HG03025 (cell line): ENCODE measurements at regions not wholly inside any gene's neighbourhood (a gene's known extent, or its start where the extent isn't known, plus 50 kb on each side); places are given as distances from the start of the nearest gene placed in this dataset.

Experiments used
- ATAC-seq: cut with Tn5 transposase; IDR thresholded peaks from one replicate; pipeline ENCODE4 v1.9.1; 2021; ENCODE audit warnings: mild to moderate bottlenecking, moderate library complexity; ENCODE audit not compliant: unreplicated experiment, low FRiP score

DNA sequence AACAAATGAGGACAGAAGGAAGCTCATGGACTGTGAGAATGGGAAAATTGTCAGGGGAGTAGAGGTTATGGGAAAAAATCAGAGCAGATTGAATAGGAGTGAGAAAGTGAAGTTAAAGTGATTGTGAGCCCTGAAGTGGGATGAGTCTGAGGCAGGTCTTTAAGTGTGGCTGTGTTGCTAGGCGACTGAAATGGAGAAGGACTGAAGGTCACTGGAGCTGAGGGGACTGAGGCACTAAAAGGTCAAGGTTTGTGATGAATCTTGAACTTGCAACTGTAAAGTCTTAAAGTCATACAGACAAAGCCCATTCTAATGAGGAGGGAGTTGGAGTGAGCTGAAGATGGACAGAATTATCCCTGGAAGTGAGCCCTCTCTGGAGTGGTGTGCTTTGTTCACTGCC is 518.9 kb downstream of the TUSC7 start:
- no peak for ATAC-seq

DNA sequence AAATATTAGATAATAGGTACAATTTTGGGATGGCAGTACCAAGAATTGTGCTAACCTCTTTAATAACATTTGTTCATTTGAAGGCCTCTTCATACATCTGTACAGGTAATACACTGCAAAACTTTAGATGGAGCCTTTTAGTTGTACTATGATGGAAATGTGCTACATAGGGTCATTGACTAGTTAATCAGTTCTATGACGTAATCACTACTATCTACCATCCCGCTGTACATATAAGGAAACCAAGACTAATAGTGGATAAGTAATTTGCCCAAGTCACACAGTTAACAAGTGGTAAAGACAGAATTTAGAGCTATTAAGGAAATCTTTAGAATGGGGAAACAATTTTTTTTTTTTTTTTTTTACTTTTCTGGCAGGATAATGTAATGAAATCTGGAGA is 521.3 kb downstream of the TUSC7 start:
- no peak for ATAC-seq

DNA sequence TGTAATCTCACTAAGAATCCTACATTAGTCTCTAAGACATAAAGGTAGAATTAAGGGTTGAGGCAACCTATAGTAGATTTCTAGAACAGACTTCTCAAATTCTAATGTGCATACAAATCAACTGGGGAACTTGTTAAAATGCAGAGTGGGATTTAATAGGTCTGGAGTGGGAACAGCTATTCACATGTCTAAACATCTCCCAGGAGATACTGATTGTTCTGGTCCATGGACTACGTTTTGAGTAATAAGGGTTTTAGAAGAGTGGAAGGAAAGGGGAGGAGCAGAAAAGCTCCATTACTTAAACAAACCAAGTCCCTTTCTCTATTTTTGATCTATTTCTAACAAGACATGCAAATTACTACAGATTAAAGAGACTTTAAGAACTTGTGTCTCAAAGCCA is 524.8 kb downstream of the TUSC7 start:
- ATAC-seq: no peak

DNA sequence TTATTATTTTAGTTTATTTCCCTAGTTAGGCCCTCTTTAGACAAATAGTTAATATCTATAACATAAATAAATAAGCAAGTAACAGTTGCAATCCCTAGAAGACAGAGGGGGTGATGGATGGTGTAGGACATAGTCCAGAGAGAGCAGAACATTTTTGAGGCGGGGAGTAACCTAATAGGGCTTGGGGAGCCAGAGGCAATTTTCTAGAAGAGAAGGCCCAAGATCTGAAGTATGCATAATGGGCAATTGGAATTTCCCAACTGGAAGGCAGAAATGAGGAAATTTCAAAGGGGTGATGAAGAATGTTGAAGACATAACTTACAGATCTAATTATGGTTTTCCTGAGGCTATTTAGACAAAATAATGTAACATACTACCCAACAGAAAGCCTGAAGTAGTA is 525.7 kb downstream of the TUSC7 start:
- no peak for ATAC-seq

DNA sequence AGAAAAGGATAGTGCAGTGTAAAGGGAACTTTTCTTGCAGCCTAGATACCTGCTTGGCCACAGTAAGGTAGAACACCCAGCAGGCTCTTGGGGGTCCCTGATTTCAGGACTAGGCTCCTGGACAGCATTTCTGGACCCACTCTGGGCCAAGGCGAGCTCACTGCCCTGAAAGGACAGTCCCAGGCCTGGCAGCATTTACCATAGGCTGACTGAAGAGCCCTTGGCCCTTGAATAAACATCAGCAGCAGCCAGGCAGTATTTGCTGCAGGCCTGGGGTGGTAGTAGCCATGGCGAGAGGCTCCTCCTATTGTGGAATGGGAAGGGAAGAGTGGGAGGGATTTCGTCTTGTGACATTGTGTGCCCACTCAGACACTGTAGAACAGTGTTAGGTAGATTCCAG is 529.2 kb downstream of the TUSC7 start:
- no peak for ATAC-seq

DNA sequence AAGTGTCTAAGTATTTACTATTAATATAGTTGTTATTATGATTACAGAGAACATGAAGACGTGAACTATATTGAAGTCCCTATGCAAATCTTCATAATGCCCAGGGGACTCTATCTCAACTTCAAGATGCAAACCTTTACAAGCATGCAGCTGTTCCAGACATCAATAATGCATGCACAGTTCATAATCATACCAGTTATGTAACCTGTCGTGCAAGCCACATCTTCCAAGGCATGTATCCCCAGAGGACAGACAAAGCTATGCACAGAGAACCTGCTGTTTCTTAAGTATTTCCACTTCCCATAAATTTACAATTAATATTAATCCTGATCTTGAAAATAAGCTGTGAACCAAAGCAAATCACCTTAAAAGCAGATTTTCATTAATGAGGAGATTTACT is 534.1 kb downstream of the TUSC7 start:
- no peak for ATAC-seq

DNA sequence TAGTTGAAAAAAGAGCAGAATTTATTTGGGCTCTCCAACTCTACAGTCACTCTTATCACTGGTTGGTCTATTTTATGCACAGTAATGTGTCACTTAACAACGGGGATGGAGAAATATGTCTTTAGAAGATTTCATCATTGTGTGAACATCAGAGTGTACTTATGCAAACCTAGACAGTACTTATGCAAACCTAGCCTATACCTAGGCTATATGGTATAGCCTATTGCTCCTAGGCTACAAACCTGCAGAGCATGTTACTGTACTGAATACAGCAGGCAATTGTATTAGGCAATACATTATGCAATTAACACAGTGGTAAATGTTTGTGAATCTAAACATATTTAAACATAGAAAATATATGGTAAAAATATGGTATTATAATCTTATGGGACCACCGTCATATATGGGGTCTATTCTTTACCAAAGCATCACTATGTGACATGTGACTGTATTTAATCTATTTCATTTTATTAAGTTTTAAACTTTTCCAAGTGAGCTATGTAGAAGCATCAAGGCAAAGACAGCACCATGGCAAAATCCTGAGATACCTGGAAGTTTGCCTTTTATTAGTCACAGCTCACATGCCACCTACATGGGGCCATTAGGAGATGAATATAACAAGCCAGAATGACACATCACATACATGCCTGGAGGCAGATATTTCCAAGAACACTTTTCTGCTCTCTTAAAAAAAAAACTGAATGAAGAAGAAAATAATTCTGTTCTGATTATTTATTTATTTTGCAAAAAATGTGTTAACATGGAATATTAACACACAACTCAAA is 537.4 kb downstream of the TUSC7 start:
- no peak for ATAC-seq

DNA sequence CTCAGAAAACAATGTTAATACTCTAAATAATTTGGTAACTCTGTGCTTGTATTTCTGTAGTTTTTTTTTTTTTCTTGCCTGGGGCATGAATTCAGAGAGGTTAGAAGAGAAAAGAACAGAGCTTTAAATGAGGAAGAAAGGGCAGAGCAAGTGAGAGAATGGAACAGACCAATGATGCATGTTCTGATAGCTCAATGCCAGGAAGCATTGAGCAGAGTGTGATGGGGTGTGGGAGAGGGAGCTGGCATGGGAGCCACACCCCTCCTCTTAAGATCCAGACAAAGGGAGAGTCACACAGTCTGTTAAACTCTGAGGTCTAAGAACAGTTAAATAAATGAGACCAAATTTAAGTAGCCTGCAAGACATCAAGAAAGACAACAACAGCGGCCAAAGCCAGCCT is 538.6 kb downstream of the TUSC7 start:
- ATAC-seq: no peak

DNA sequence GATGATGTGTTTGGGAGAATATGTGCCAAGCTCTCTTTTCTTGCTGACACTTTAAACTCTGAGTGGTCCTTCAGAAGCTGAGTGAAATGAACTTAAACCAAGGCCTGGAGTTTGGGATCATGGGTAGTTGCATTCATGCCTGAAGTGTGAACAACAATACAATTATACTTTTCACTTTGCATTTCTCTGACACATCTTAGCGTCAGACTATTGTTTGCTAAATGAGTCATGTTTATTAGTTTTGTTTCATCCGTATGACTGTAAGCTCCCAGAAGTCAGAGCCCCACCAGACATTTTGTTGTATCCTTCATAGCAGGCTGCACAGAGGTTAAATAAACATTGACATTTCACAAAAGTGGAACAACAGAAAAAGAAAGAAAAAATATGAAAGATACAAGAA is 542.6 kb downstream of the TUSC7 start:
- no peak for ATAC-seq

DNA sequence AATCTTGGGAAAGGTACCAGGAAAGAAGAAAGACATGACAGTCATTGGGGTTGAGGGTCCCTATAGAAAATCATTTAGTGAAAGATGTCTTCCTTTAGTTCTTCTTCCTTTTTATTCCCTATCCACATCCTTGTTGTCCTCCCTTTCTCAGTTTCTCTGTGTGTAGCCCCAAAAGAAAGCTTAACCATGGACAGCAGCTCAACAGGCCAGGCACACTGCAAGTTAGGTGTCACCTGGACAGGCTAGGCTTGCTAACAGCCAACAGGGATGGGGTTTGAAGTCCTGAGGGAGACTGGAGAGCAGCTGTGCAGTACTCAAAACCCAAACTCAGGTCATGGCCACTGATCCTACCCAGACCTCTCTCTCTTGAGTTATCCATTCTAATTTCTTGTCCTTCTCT is 543.1 kb downstream of the TUSC7 start:
- ATAC-seq: no peak

DNA sequence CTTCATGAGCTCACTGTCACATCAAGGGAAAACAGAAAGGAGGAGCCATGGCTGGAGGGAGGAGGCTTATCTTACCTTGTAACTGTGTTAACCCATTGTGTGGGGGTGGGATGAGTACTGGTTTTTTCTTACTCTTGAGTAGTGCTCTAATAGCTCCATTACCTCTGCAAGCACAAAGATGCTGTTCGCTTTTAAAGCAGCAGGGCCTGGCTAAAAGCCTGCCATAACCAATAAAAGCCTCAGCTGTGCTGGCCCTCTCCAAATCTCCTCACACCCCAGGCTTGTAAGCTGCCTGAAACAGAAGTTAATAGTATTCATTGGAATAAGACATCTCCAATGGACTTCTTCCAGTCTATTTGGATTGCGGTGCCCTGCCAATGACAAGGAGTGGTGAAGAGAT is 544.1 kb downstream of the TUSC7 start:
- no peak for ATAC-seq

DNA sequence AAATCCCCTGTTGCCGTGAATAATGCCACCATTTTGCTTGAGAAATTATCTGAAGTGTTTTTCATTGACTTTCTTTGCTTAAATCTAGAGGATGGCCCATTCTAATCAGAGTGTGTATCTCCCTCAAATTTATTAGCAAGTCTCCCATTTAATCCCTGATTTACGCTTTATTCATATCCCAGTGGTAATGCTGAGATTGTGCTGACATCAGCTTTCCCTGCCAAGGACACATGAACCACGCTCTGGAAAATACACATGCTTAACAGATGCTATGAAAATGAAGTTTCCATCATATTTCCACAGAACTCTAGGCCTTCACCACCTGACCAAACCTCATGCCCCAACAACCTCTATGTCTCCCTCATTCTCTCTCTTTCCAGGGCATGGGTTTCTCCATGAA is 545.4 kb downstream of the TUSC7 start:
- no peak for ATAC-seq

DNA sequence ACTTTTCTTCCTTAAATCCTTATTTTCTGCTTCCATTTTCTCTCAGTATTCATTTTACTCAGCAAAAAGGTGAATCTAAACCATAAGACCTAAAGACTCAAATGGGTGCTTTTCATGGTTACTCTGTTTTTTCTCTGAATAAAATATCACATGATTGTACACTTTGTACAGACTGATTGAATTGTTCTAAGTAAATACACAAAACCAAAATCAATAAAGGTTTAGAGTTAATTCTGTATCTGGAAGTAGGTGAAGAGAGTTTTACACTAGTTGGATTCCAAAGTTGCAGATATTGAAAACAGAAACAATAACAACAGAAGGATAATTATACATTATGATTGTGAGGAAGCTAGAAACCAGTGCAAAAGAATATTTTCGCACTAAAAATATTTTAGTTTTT is 546.2 kb downstream of the TUSC7 start:
- no peak for ATAC-seq

DNA sequence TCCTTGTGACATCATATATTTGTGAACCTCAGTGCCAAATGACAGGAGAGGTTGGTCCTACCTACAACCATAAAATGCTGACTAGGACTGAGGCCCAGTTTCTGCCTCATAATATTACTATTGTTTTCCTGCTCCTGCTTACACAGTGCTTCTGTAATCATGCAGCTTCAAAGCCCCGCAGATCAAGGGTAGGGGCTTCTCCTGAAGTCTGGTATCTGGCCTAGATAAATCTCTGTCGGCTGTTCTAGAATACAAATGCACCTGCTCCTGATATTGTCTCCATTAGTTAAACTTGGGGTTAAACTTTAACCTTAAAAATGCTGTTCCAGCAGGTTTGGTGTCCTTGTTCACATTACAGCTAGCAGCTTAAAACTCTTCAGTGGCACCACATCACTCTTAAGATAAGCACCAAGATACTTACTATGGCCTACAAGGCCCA is 552.4 kb downstream of the TUSC7 start:
- ATAC-seq: no peak

DNA sequence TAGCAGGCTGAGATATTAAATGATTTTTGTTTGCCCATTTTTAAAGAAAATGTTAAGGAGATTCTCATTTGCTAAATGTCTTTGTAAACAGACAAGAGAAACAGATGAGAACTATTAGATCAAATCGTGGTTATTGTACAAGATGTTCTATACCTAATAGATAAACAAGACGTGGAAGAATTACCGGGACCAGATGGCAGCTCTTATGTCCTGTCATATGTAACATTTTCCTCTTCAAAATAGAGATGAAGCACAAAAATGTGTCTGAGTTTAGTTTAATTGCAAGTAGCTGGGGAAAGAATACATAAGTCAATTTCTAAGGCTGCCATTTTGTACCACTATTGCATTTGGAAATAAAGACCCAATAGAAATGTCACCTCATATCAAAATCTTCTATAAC is 553.7 kb downstream of the TUSC7 start:
- no peak for ATAC-seq

DNA sequence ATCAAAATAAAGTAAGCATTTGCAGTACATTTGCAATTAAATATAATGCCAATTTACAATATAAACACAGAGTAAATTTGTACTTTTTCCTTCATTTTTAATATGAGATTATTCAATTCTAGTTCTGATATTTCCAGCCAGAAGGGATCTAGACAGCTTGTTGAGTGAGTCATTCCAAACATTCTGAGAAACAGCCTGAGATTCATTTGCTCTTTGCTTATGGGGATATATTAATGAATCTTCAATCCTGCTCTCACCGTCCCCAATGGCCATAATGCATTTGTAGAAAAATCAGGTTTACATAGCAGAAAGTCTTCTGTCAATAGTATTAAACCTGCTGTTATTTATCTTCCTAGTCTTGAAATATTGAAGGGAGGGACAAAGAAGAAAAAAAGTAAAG is 554.2 kb downstream of the TUSC7 start:
- ATAC-seq: no peak

DNA sequence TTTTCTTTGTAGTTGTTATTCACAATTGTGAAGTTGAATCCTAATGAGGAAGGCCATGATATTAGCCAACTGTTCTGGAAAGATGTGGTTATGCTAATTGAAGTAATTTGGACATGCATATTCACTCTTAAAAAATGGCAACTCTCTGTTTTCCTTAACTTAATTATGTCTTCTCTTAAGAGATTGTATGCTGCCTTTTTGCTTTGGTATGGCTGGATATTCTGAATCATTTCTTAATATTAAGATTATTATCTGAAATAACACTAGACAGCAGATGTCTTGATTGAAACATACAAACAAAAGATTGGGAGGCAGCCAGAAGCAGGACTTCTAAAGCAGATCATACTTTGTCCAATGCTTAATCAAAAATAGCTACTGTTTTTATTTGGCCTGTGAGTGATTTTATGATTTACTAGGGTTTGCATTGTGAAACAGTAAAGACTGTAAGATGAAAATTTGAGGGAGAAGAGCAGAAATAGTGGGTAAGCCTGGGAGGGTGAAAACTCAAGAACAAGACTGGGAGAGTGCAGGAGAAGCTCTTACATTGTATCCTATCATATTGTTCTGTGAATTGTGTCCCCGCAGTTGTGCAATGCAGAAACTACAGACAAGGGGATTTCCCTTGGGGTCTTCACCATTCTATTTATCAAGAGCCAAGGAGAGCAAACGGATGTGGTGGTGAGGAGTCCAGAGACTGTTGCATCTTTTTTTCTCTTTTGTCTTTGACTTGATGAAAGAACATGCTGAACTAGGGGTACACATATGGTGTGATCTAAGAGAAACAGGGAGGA is 554.8 kb downstream of the TUSC7 start:
- ATAC-seq: no peak

DNA sequence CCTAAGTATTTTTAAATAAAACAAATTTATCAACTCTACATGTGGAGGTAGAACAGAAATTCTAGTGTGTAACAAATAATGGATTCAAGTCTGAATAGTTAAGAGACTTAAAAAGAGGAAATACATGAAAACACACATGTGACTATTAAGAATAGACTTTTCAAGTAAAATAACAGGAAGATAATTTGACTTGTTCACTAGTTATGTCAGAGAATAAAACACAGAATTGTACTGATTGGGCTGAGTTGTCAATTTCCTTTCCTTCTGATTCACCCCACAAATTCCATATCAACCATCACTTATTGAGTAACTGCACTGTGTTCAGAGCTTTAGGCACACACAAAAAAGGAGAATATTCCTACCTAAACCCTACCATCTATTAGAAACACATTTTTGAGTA is 557.2 kb downstream of the TUSC7 start:
- ATAC-seq: no peak

DNA sequence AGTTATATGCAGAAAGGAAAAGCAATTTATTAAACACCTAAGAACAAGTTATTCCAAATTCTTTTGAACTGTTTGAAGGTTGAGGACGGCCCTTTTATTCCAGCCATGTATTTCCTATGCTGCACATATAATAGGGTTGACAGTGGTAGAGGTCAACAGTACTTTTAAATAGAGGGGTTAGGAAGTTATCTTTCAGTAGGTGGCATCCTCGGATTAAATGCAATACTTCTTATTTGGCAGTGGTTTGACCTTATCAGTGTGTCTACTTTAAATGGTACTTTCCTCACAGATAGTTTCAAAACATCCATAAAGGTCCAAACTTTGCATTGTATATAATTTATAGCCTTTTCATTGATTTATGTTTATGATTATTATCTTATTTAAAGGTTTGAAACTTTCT is 558.7 kb downstream of the TUSC7 start:
- ATAC-seq: no peak

DNA sequence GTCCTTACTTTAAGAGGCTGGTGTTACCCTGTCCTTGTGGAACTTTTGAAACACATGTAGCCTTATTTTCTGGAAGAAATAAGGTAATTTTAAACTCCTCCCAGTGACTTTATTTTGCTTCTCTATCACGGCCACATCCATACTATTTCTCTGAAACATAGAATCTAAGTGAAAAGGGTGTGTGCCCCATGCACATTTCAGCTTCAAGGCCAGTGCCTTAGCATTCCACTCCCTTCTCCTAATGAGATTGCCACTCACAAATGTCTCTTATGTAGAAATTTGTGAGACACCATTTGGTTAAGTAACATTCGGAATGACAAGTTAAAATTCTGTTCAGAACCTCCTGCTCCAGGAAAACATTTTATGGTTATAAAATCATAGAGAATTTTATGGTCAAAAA is 562.7 kb downstream of the TUSC7 start:
- no peak for ATAC-seq

DNA sequence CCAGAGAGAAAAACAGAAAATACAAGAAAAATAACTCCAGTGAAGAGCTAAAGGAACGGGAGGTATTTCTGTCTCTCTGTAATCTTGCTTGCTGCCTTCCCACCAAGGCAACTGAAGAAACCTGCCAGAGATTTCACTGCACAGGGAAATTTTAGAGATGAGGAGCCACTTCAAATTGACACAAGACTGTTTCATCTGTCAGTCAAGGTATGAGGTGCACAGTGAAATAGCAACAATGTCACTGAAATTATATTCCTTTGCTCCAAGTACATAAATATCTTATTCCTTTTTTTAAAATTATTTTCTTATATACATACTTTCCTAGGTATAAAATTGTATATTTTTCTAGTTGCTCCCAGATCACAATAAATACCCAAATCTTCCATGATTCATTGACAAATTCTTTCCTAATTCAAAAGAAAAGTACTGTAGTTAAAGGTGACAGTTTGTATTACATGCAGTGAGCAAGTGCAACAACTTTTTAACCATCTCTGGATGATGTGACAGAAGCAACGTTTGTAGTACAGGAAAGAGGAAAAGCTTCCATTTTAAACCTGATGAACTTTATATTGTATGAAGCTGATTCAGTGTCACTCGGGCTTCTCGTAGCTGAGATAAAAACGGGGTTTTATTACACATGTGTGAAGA is 563.4 kb downstream of the TUSC7 start:
- ATAC-seq: no peak

DNA sequence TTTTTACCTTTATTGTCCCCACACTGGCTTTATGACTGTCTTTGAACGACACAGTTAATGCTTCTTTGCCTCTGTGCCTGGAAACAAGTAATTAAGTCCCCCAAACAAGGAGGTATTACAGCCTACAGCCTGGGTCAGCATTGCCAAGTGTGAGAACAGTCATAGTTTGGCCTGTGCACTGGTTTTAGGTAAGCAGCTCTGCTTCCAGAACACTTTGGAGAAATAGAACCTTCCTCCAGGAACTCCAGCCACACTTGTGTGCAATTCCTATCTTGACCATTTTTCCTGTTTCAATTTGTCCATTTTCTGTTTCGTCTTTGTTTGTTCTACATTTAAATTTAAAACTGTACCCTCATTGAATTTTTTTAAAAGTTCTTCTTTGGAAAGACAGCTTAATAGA is 568.2 kb downstream of the TUSC7 start:
- ATAC-seq: no peak
